AG08396 (cell line): ENCODE measurements at regions not wholly inside any gene's neighbourhood (a gene's known extent, or its start where the extent isn't known, plus 50 kb on each side); places are given as distances from the start of the nearest gene placed in this dataset.

Experiments used
- DNase-seq: peaks from one replicate; pipeline ENCODE4 v3.0.0; 2012; ENCODE audit warnings: low spot score, mixed read lengths

- DNase-seq, result no peak
Measured at GRCh38 chr6:140908505-140908904, 1224.2 kb upstream of the GJE1 start.

GRCh38 chr6:140907235-140907634, 1225.5 kb upstream of the GJE1 start:
- DNase-seq, result no peak

- no peak for DNase-seq
Measured at GRCh38 chr6:140905724-140906123, 1227.0 kb upstream of the GJE1 start.

- no peak for DNase-seq
Measured at GRCh38 chr6:140905050-140905449, 1227.7 kb upstream of the GJE1 start.

GRCh38 chr6:140897804-140898573, 1234.7 kb upstream of the GJE1 start:
- DNase-seq, result no peak

- no peak for DNase-seq
Measured at GRCh38 chr6:140897349-140897748, 1235.4 kb upstream of the GJE1 start.

- DNase-seq, result no peak
Measured at GRCh38 chr6:140893432-140893831, 1239.3 kb upstream of the GJE1 start.

GRCh38 chr6:140879946-140880345, 1252.8 kb upstream of the GJE1 start:
- peak; percentile 8 for DNase-seq

- DNase-seq, result no peak
Measured at GRCh38 chr6:140874066-140874465, 1258.7 kb upstream of the GJE1 start.

- no peak for DNase-seq
Measured at GRCh38 chr6:140872885-140873284, 1259.8 kb upstream of the GJE1 start.

- no peak for DNase-seq
Measured at GRCh38 chr6:140871911-140872310, 1260.8 kb upstream of the GJE1 start.

- no peak for DNase-seq
Measured at GRCh38 chr6:140867336-140867735, 1265.4 kb upstream of the GJE1 start.

- no peak for DNase-seq
Measured at GRCh38 chr6:140858381-140858971, 1274.2 kb upstream of the GJE1 start.

- peak; percentile 54 for DNase-seq
Measured at GRCh38 chr6:140857739-140858380, 1274.9 kb upstream of the GJE1 start.

- no peak for DNase-seq
Measured at GRCh38 chr6:140855520-140855919, 1277.2 kb upstream of the GJE1 start.

- DNase-seq, result no peak
Measured at GRCh38 chr6:140854318-140854717, 1278.4 kb upstream of the GJE1 start.

- no peak for DNase-seq
Measured at GRCh38 chr6:140850438-140850837, 1282.3 kb upstream of the GJE1 start.

- DNase-seq, result no peak
Measured at GRCh38 chr6:140849456-140849855, 1283.3 kb upstream of the GJE1 start.

GRCh38 chr6:140847262-140847645, 1285.5 kb upstream of the GJE1 start:
- no peak for DNase-seq

- no peak for DNase-seq
Measured at GRCh38 chr6:140846503-140847261, 1286.0 kb upstream of the GJE1 start.

GRCh38 chr6:140845701-140846100, 1287.0 kb upstream of the GJE1 start:
- no peak for DNase-seq

- DNase-seq, result no peak
Measured at GRCh38 chr6:140844167-140844566, 1288.6 kb upstream of the GJE1 start.

- DNase-seq, result no peak
Measured at GRCh38 chr6:140833408-140833807, 1299.3 kb upstream of the GJE1 start.
